Lung (tissue), 11 donors: ENCODE measurements at regions not wholly inside any gene's neighbourhood (a gene's known extent, or its start where the extent isn't known, plus 50 kb on each side); places are given as distances from the start of the nearest gene placed in this dataset.

Source experiments
- ATAC-seq: fragments of 200-7000 bp; cut with Tn5 transposase; one replicate; pipeline ENCODE4 v1.9.1; 2020; ENCODE audit warnings: moderate number of reproducible peaks; ENCODE audit not compliant: insufficient read depth, low FRiP score
- DNase-seq, 3 donors: peaks; one replicate each; pipeline ENCODE4 v3.0.0-alpha.2; 2013 to 2017
- H3K27ac ChIP-seq, 2 donors: one replicate each; pipeline ENCODE4 v1.5.1; 2013; ENCODE audit warnings: mild to moderate bottlenecking in 2 of 2, moderate library complexity in 2 of 2, control low read depth in 1 of 2, inconsistent platforms in 1 of 2, low read depth in 1 of 2, low read length in 1 of 2
- H3K27me3 ChIP-seq, 3 donors: one replicate each; pipeline ENCODE4 v1.5.1; 2013; ENCODE audit warnings: low read length in 2 of 3; ENCODE audit not compliant: control insufficient read depth in 3 of 3, insufficient read depth in 3 of 3
- H3K36me3 ChIP-seq, 4 donors: one replicate each; pipeline ENCODE4 v1.5.1; 2013; ENCODE audit warnings: low read length in 4 of 4, mild to moderate bottlenecking in 1 of 4, moderate library complexity in 1 of 4; ENCODE audit not compliant: control insufficient read depth in 4 of 4, insufficient read depth in 4 of 4
- H3K4me1 ChIP-seq, 5 donors: one replicate each; pipeline ENCODE4 v1.5.1; 2013; ENCODE audit warnings: low read length in 5 of 5, mild to moderate bottlenecking in 2 of 5, moderate library complexity in 1 of 5; ENCODE audit not compliant: control insufficient read depth in 5 of 5, insufficient read depth in 5 of 5
- H3K4me3 ChIP-seq: one replicate; pipeline ENCODE4 v1.5.1; 2013; ENCODE audit warnings: mild to moderate bottlenecking, control low read depth, moderate library complexity
- H3K9ac ChIP-seq, 2 donors: one replicate each; pipeline ENCODE4 v1.5.1; 2013; ENCODE audit warnings: low read length in 2 of 2, control low read depth in 1 of 2; ENCODE audit not compliant: insufficient read depth in 1 of 2
- H3K9me3 ChIP-seq, 4 donors: one replicate each; pipeline ENCODE4 v1.5.1; 2013; ENCODE audit warnings: low read length in 3 of 4, mild to moderate bottlenecking in 1 of 4, moderate library complexity in 1 of 4; ENCODE audit not compliant: control insufficient read depth in 4 of 4, insufficient read depth in 3 of 4
- WGBS, 2 donors: extraction: QIAGEN DNeasy Blood & Tissue Kit; methylation state at CpG; one replicate each; pipeline ENCODE4 v1.1.7; 2013; 5-methylcytosine and 5-hydroxymethylcytosine counted together
- TF ChIP-seq, protein P1 (sequence below): IDR thresholded peaks from 2 replicates; pipeline ENCODE4 v1.5.1; 2012; ENCODE audit warnings: mild to moderate bottlenecking; ENCODE audit errors: control extremely low read depth, extremely low read depth
- donor health status: control.
- donor health status: control.
- donor health status: Bipolar disorder and iron deficiency.
- donor health status: healthy.
- donor health status: DM: yes; HTN: yes; CAD: no.

DNA sequence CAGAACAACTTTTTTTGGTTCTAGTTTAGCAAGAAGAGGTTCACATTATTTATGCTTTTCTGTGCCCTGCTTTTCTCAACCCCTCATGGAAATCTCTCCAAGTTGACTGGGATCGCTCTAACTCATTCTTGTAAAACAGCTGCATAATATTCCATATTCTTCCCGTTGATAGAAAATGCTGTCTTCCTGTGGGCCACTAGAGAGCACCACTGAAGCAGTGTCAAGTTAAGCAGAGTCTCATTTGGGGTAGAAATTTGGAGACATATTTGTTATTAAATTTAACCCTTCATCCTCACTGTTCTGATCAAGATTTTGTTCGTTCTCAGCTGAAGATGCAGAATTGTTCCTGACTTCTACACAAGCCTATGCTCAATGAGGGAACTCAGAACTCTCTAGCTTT is 140.1 kb downstream of the CEMIP2 start:
- Histone ChIP-seq H3K4me1 (peaks cover 0 to 23% (median 0%) of the 10 kb centered on the region in 5 donors), H3K27me3 (no peaks in the 10 kb centered on the region), H3K9me3 (no peaks in the 10 kb centered on the region), H3K9ac (no peak overlapping the region), H3K27ac (no peak overlapping the region), H3K4me3 (no peak overlapping the region), H3K36me3 (no peaks in the 10 kb centered on the region)
- TF ChIP-seq, protein P1, sequence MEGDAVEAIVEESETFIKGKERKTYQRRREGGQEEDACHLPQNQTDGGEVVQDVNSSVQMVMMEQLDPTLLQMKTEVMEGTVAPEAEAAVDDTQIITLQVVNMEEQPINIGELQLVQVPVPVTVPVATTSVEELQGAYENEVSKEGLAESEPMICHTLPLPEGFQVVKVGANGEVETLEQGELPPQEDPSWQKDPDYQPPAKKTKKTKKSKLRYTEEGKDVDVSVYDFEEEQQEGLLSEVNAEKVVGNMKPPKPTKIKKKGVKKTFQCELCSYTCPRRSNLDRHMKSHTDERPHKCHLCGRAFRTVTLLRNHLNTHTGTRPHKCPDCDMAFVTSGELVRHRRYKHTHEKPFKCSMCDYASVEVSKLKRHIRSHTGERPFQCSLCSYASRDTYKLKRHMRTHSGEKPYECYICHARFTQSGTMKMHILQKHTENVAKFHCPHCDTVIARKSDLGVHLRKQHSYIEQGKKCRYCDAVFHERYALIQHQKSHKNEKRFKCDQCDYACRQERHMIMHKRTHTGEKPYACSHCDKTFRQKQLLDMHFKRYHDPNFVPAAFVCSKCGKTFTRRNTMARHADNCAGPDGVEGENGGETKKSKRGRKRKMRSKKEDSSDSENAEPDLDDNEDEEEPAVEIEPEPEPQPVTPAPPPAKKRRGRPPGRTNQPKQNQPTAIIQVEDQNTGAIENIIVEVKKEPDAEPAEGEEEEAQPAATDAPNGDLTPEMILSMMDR = peak; percentile 1
- DNase-seq = no peak
- ATAC-seq = no peak
- WGBS, 2 donors = 89 to 95% methylated on average over 3 of the region's 3 CpGs

DNA sequence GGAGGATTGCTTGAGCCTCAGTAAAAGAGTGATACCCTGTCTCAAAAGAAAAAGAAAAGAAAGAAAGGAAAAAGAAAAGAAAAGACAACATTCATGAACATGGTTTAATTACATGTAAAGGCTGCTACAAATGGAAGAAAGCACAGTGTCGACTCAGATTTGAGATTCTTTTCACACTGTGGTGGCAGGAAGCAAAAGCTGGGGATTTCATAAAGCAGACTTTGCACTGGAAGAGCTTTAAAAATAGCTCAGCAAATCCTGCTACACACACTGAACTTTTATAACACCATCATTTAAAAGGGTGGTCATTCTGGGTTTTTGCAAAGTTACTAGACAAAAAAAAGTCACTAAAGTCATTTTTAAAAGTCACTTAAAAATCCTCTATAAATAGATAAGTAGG is 140.8 kb downstream of the CEMIP2 start:
- TF ChIP-seq, protein P1 = no peak
- H3K4me3 ChIP-seq = no peak overlapping the region
- no peak for ATAC-seq
- H3K9ac ChIP-seq = no peak overlapping the region
- no peak overlapping the region for H3K27ac ChIP-seq
- H3K4me1 ChIP-seq = peaks cover 0 to 23% (median 0%) of the 10 kb centered on the region in 5 donors
- no peaks in the 10 kb centered on the region for H3K36me3 ChIP-seq
- no peaks in the 10 kb centered on the region for H3K9me3 ChIP-seq
- H3K27me3 ChIP-seq = no peaks in the 10 kb centered on the region
- no peak for DNase-seq
- 64 to 83% methylated on average over 1 of the region's 1 CpG for WGBS, 2 donors

DNA sequence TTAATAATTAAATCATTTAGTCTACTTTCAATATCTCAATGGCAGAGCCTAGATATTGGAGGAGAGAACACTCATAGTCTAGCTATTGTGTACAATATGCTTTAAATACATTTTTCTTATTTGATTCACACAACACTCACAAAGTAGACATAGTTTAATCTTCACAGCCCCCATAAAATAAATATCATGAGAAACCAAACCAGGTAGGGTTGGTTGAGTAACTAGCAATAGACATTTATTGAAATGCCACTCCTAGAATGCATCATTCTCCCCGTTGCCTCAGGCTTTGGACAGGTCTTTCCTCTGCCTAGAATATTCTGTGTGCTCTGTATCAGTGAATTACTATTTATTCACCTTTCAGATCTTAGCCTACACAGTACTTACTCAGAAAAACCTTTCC is 141.9 kb downstream of the CEMIP2 start:
- H3K9ac ChIP-seq = no peak overlapping the region
- TF ChIP-seq, protein P1 = no peak
- H3K4me3 ChIP-seq = no peak overlapping the region
- WGBS, 2 donors = 95 to 100% methylated on average over 1 of the region's 1 CpG
- H3K27ac ChIP-seq = no peak overlapping the region
- H3K27me3 ChIP-seq = no peaks in the 10 kb centered on the region
- ATAC-seq = no peak
- no peaks in the 10 kb centered on the region for H3K9me3 ChIP-seq
- no peak for DNase-seq
- H3K4me1 ChIP-seq = peaks cover 0 to 25% (median 2%) of the 10 kb centered on the region in 5 donors
- H3K36me3 ChIP-seq = no peaks in the 10 kb centered on the region

DNA sequence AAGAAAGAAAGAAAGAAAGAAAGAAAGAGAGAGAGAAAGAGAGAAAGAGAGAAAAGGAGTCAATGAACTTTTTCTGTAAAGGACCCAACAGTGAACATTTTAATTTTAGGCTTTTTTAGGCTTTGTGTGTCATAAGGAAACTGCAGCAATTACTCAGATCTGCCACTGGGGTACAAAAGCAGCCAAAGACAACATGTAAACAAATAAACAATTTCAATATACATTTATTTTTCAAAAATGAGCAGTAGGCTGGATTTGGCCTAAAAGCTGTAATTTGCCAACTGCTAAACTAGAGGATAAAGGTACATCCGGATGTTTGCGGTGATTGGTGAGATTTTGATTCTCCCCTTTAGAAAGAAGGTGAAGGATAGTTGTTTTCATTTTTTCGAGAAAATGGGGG is 143.6 kb downstream of the CEMIP2 start:
- 91 to 95% methylated on average over 3 of the region's 3 CpGs for WGBS, 2 donors
- H3K27ac ChIP-seq = no peak overlapping the region
- H3K9ac ChIP-seq = no peak overlapping the region
- H3K4me3 ChIP-seq = no peak overlapping the region
- H3K27me3 ChIP-seq = no peaks in the 10 kb centered on the region
- ATAC-seq = no peak
- peaks cover 0 to 19% (median 0%) of the 10 kb centered on the region in 5 donors for H3K4me1 ChIP-seq
- no peaks in the 10 kb centered on the region for H3K9me3 ChIP-seq
- no peaks in the 10 kb centered on the region for H3K36me3 ChIP-seq
- TF ChIP-seq, protein P1 = no peak
- DNase-seq = no peak
